HG03342 (cell line): ENCODE measurements at regions not wholly inside any gene's neighbourhood (a gene's known extent, or its start where the extent isn't known, plus 50 kb on each side); places are given as distances from the start of the nearest gene placed in this dataset.

Experiments used
- ATAC-seq: cut with Tn5 transposase; IDR thresholded peaks from one replicate; pipeline ENCODE4 v1.9.1; 2021; ENCODE audit warnings: mild to moderate bottlenecking, moderate library complexity; ENCODE audit not compliant: unreplicated experiment

DNA sequence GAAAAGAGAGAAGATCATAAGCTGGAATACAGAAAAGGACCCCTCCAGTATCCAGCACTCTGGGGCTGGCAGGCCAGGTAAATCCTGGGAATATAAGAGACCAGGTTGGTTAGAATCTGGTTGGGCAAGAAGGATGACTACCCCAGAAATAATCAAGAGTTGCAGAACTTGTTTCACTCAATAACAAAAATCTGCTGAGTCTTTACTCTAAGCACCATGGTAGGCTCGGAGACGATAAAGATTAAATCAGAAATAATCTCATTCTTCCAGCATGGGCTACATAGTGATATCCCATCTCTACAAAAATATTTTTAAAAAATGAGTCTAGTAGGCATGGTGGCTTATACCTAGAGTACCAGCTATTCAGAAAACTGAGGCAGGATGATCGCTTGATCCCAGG, 138.0 kb upstream of the KCNJ16 start:
- no peak for ATAC-seq

- ATAC-seq = no peak
Observed at GRCh38 chr17:69943058-69943457, 132.0 kb upstream of the KCNJ16 start.

DNA sequence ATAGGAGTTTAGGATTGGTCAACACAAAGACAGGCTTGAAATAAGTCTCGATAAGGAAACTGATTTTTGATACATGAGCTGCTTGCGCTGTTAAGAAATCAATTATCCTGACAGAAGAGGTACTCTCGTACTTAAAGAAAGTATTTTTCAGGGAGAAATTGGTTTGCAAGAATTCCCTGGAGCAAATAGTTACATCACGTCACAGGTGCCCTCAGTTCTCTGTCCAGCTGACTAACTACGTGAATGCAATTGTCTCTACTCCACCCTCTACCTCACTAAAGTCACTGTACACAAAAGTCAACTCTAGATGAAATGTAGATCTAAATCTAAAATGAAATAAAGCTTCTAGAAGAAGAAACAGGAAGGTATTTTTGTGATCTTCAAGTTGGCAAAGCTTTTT, 130.6 kb upstream of the KCNJ16 start:
- ATAC-seq = no peak

DNA sequence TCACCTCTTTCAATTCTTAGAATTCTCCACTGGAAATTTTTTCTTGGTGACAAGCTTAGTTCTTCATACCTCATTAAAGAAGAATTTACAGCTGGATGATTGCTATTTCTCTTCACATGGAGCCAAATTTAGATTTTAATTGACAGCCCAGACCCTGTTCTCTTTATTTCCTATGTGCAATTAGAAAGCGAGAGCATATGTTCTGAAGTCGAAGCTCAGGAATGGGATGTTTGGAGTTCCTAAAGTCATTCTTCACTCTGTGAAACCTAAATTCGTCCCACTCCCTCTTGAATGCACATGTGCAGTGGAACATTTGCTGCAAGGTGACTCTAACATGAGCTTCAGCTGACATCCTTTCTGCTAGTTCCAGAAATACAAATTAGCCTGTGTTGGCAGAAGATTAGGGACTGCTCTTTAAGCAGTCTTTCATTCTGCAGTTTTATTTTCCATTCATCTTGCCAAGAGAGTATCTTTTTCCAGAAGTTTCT, 129.3 kb upstream of the KCNJ16 start:
- ATAC-seq = no peak

- ATAC-seq = no peak
Observed at GRCh38 chr17:69947027-69947759, 127.8 kb upstream of the KCNJ16 start.

GRCh38 chr17:69948406-69948805, 126.6 kb upstream of the KCNJ16 start:
- no peak for ATAC-seq

GRCh38 chr17:69949496-69949895, 125.5 kb upstream of the KCNJ16 start:
- ATAC-seq = no peak

GRCh38 chr17:69949973-69950695, 124.9 kb upstream of the KCNJ16 start:
- no peak for ATAC-seq

GRCh38 chr17:69950701-69951418, 124.2 kb upstream of the KCNJ16 start:
- ATAC-seq = no peak

- no peak for ATAC-seq
Observed at GRCh38 chr17:69954241-69954925, 120.6 kb upstream of the KCNJ16 start.

DNA sequence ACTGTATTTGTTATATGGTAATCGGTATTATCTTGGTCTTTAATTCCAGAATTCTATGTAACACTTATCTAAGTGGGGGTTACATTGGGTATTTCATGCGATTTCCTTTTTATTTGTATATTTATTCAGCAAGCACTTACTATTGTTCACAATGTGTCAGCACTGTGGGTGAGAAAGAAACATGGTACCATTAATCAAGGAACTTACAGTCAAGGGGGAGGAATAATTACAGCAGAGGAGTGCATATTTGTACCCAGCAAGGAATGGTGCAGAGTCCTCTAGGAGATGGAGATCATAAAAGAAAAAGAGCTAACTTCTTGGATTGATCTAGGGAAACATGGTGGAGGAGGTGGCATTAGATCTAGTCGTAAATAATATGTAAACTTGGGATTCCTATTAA, 117.0 kb upstream of the KCNJ16 start:
- no peak for ATAC-seq

DNA sequence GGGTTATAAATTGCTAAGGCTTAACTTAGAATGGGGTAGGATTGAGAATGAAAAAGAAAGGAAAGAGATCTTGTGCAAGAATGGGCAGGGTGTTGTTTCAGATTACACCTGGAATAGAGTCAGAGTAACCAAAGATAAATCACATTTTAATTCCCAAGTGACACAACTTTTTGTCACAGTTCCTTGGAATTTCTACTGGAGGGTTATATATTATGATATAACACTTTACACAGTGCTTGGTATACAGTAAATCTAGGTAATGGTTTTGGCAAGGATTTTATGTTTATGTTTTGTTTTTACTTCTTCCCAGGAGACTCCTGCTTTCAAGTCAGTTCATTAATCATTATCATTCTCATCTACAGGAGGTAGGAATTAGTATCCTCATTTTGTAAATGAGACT, 115.7 kb upstream of the KCNJ16 start:
- no peak for ATAC-seq

- ATAC-seq = no peak
Observed at GRCh38 chr17:69960755-69961154, 114.3 kb upstream of the KCNJ16 start.

- ATAC-seq = no peak
Observed at GRCh38 chr17:69961501-69962145, 113.4 kb upstream of the KCNJ16 start.

DNA sequence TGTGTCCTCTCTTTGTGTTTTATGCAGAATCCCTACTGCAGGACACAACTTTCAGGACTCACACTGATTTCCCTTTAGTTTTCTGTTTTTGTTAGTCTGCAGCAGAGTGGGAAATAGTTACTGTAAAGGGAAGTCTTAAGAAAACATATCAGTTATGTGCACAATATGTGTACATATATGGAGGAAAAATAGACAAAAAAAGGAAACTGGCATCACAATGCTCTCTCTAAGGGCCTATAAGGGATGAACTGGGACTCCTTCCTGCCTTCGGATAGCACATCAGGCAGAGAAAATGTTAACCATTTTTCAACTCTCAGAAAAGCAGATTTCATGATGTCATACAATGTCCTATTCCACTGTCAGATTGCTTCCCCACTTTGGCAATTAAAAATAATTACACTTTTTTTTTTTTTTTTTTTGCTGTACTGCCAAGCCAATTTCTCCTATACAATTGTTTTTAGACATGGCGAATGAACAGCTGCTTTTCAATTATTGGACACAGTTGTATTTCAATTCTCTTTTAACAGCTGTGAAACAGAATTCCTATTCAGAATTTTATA, 112.5 kb upstream of the KCNJ16 start:
- ATAC-seq = no peak

DNA sequence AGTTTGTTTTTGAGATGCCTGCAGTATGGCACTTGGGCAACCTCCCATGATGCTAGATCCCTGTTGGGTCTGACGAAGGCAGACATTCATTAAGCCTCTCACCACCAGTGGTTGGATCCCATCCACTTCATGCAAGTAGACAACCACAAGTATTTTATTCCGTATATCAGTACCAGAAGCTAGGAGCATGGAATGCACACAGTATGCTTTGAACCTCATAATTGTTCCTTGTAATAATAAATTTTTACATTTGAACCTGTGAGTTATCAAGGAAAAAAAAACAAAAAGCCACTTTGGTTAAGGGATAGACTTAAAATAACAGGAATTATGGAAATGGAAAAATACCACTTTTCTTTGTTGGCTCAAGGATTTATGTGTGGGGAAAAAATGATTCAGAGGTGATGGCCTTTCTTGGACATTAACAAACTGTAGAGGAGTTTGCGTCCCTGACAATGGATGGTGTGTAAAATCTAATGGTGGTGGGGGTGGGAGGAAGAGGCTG, 107.1 kb upstream of the KCNJ16 start:
- ATAC-seq = no peak

- ATAC-seq = no peak
Observed at GRCh38 chr17:69969897-69970296, 105.1 kb upstream of the KCNJ16 start.

DNA sequence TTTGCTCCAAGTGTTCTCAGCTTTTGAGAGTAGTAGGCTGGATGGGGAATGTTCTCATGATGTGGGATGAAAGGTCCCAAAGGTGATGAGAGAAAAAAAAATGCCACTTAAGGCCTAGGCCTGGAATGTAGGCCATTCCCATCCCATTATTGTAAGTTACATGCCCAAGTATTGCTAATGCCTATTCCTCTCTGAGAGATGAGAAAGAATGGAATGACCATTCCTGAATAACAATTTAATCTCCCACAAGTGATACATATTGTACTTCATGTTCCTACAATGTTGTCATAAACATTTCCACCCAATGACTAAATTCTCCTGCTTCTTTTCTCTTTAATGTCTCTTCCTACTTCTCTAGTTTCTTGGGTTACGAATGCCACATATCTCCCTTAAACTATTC, 102.8 kb upstream of the KCNJ16 start:
- ATAC-seq = no peak

DNA sequence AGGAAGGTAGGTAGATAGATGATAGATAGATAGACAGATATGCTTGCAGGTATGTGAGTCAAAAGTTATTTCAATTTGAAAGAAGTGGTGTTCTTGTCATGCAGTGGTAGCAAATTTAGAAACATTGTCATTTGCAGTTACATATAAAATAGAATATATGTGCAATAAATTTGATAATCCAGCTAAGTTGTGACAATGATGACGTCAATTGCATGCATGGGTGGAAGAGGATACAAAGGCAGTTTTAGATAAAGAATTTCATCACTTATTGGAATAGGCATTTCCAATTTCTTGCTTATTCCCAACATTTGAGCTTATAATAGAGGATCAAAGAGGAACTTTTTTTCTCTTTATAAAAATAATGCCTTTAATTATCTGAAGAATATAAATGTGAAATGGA, 99.2 kb upstream of the KCNJ16 start:
- ATAC-seq = no peak

- ATAC-seq = no peak
Observed at GRCh38 chr17:69978056-69978646, 96.9 kb upstream of the KCNJ16 start.
